Loucy (cell line): ENCODE measurements at regions not wholly inside any gene's neighbourhood (a gene's known extent, or its start where the extent isn't known, plus 50 kb on each side); places are given as distances from the start of the nearest gene placed in this dataset.

Experiments
- H2AFZ ChIP-seq: fragments of 200-600 bp; sonication (generic); 2 replicates; pipeline ENCODE4 v1.6.0; 2016; ENCODE audit warnings: antibody characterized with exemption, mild to moderate bottlenecking, low read length, moderate library complexity
- H3F3A ChIP-seq: fragments of 200-600 bp; 2 replicates; pipeline ENCODE4 v1.6.0; 2016; ENCODE audit warnings: antibody characterized with exemption, low read depth, mild to moderate bottlenecking
- H3K27me3 ChIP-seq: fragments of 200-600 bp; sonication (generic); 2 replicates; pipeline ENCODE4 v1.6.1; 2014; ENCODE audit warnings: low read length, mild to moderate bottlenecking; ENCODE audit not compliant: insufficient read depth, poor library complexity, severe bottlenecking
- H3K36me3 ChIP-seq: fragments of 200-600 bp; sonication (generic); 2 replicates; pipeline ENCODE4 v1.6.1; 2016; ENCODE audit warnings: low read length; ENCODE audit not compliant: insufficient read depth
- H3K4me1 ChIP-seq: fragments of 200-600 bp; sonication (generic); 2 replicates; pipeline ENCODE4 v1.5.1; 2014; ENCODE audit warnings: low read length, mild to moderate bottlenecking; ENCODE audit not compliant: insufficient read depth, poor library complexity, severe bottlenecking
- H3K4me2 ChIP-seq: fragments of 200-600 bp; sonication (generic); 2 replicates; pipeline ENCODE4 v1.6.0; 2014; ENCODE audit warnings: antibody characterized with exemption, low read length, low read depth, mild to moderate bottlenecking; ENCODE audit not compliant: poor library complexity, severe bottlenecking
- H3K4me3 ChIP-seq: fragments of 200-600 bp; sonication (generic); 2 replicates; pipeline ENCODE4 v1.5.1; 2014; ENCODE audit warnings: low read length, mild to moderate bottlenecking, mixed read lengths; ENCODE audit not compliant: poor library complexity, severe bottlenecking
- H3K79me2 ChIP-seq: fragments of 200-600 bp; sonication (generic); 2 replicates; pipeline ENCODE4 v1.6.1; 2014; ENCODE audit warnings: low read length; ENCODE audit not compliant: insufficient read depth
- H3K9ac ChIP-seq: fragments of 200-600 bp; sonication (generic); 2 replicates; pipeline ENCODE4 v1.6.0; 2014; ENCODE audit warnings: mild to moderate bottlenecking, low read depth, low read length, moderate library complexity; ENCODE audit not compliant: poor library complexity, severe bottlenecking
- H3K9me2 ChIP-seq: fragments of 200-600 bp; sonication (generic); replicated peaks from 2 replicates; pipeline ENCODE4 v1.6.1; 2016; ENCODE audit warnings: low read depth, low read length, mixed read lengths
- H3K9me3 ChIP-seq: fragments of 200-600 bp; sonication (generic); 2 replicates; pipeline ENCODE4 v1.6.1; 2014; ENCODE audit warnings: mild to moderate bottlenecking, antibody characterized with exemption, low read length, low read depth; ENCODE audit not compliant: insufficient read depth
- H4K20me1 ChIP-seq: fragments of 200-600 bp; sonication (generic); 2 replicates; pipeline ENCODE4 v1.6.0; 2014; ENCODE audit warnings: antibody characterized with exemption, low read length, mild to moderate bottlenecking; ENCODE audit not compliant: insufficient read depth, poor library complexity, severe bottlenecking
- CTCF ChIP-seq: fragments of 200-600 bp; sonication (generic); conservative IDR thresholded peaks from 2 replicates; pipeline ENCODE4 v1.5.1; 2014; ENCODE audit warnings: mild to moderate bottlenecking, antibody characterized with exemption, low read length
- EZH2phosphoT487 ChIP-seq: fragments of 200-600 bp; IDR thresholded peaks from 2 replicates; pipeline ENCODE4 v1.6.1; 2018; ENCODE audit warnings: antibody characterized with exemption, mild to moderate bottlenecking, moderate library complexity, borderline replicate concordance

GRCh38 chr18:70961939-70962338, 673.1 kb downstream of the SOCS6 start:
- TF ChIP-seq EZH2phosphoT487: no peak
- no peak for TF ChIP-seq CTCF
- Histone ChIP-seq H3K4me1 (no peaks in the 10 kb centered on the region), H3K9ac (no peak overlapping the region), H3K79me2 (no peaks in the 10 kb centered on the region), H3K9me2 (no peaks in the 10 kb centered on the region), H3F3A (no peaks in the 10 kb centered on the region), H3K27me3 (no peaks in the 10 kb centered on the region), H3K9me3 (no peaks in the 10 kb centered on the region), H3K4me2 (no peak overlapping the region), H3K36me3 (no peaks in the 10 kb centered on the region), H4K20me1 (no peaks in the 10 kb centered on the region), H3K4me3 (no peak overlapping the region), H2AFZ (no peak overlapping the region)

- Histone ChIP-seq H3K4me2 (no peak overlapping the region), H3K9ac (no peak overlapping the region), H4K20me1 (no peaks in the 10 kb centered on the region), H3K4me1 (no peaks in the 10 kb centered on the region), H2AFZ (no peak overlapping the region), H3K36me3 (no peaks in the 10 kb centered on the region), H3K27me3 (no peaks in the 10 kb centered on the region), H3K79me2 (no peaks in the 10 kb centered on the region), H3K4me3 (no peak overlapping the region), H3K9me3 (no peaks in the 10 kb centered on the region), H3F3A (no peaks in the 10 kb centered on the region), H3K9me2 (no peaks in the 10 kb centered on the region)
- TF ChIP-seq CTCF (no peak), EZH2phosphoT487 (no peak)
Measured at GRCh38 chr18:70956554-70956953, 667.7 kb downstream of the SOCS6 start.

- TF ChIP-seq EZH2phosphoT487 (no peak), CTCF (no peak)
- Histone ChIP-seq H3K9ac (no peak overlapping the region), H3K4me3 (no peak overlapping the region), H4K20me1 (no peaks in the 10 kb centered on the region), H3K9me2 (no peaks in the 10 kb centered on the region), H3F3A (no peaks in the 10 kb centered on the region), H3K4me1 (no peaks in the 10 kb centered on the region), H2AFZ (no peak overlapping the region), H3K79me2 (no peaks in the 10 kb centered on the region), H3K27me3 (no peaks in the 10 kb centered on the region), H3K9me3 (no peaks in the 10 kb centered on the region), H3K36me3 (no peaks in the 10 kb centered on the region), H3K4me2 (no peak overlapping the region)
Measured at GRCh38 chr18:70936160-70936559, 647.3 kb downstream of the SOCS6 start.
